Epithelial cell of esophagus (primary cell): ENCODE measurements at regions not wholly inside any gene's neighbourhood (a gene's known extent, or its start where the extent isn't known, plus 50 kb on each side); places are given as distances from the start of the nearest gene placed in this dataset.

Experiments used
- DNase-seq: peaks from one replicate; pipeline ENCODE4 v3.0.0; 2010; ENCODE audit warnings: low read depth
- H3K4me3 ChIP-seq: 2 replicates; pipeline ENCODE4 v1.5.1; 2011; ENCODE audit warnings: mild to moderate bottlenecking, low read length, control low read depth
- TF ChIP-seq, protein P1 (sequence below): IDR thresholded peaks from 2 replicates; pipeline ENCODE4 v1.5.1; 2011; ENCODE audit warnings: low read depth, mild to moderate bottlenecking, low read length, control low read depth, inconsistent platforms; ENCODE audit not compliant: insufficient read depth; ENCODE audit errors: missing control alignments

- DNase-seq, result no peak
- TF ChIP-seq, protein P1, sequence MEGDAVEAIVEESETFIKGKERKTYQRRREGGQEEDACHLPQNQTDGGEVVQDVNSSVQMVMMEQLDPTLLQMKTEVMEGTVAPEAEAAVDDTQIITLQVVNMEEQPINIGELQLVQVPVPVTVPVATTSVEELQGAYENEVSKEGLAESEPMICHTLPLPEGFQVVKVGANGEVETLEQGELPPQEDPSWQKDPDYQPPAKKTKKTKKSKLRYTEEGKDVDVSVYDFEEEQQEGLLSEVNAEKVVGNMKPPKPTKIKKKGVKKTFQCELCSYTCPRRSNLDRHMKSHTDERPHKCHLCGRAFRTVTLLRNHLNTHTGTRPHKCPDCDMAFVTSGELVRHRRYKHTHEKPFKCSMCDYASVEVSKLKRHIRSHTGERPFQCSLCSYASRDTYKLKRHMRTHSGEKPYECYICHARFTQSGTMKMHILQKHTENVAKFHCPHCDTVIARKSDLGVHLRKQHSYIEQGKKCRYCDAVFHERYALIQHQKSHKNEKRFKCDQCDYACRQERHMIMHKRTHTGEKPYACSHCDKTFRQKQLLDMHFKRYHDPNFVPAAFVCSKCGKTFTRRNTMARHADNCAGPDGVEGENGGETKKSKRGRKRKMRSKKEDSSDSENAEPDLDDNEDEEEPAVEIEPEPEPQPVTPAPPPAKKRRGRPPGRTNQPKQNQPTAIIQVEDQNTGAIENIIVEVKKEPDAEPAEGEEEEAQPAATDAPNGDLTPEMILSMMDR, result no peak
- no peak overlapping the region for H3K4me3 ChIP-seq
Measured at GRCh38 chr4:71283642-71284257, 55.1 kb upstream of the SLC4A4 start.

DNA sequence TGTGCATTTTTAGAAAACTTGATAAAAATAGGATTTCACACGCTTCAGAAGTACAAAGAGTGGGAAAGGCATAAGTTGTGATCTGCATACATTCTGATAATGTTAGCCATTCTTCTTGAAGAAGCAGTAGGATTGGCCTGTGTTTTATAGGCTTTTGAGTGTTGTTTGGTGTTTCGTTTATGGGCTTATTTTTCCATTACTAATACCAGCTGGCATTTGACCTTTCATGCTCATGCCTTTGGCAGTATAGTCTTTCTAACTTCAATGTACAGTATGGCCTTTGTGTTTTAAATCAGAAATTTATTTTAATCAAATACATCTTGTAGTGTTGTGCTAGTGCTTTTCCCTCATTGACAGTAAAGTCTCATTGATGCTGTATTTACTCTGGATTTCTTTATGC lies 51.5 kb upstream of the SLC4A4 start:
- TF ChIP-seq, protein P1, result no peak
- no peak overlapping the region for H3K4me3 ChIP-seq
- DNase-seq, result no peak

DNA sequence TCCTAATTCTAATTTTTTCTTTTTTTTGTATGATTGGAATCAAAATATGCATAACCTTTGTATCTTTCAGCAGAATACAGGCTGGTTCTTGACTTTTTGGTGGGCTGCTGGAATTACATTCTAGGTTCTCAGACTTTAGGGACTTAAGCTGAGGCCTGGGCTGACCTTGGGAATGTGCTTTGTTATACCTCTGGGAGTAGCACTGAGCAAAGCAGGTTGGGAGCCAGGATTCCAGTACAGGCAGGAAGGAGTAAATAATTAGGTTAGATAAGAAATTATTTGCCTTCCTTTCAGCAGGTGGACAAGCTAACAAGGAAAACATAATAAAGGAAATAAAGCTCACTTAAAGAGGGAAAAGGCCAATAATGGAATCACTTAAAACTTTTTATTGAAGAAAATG lies 49.9 kb upstream of the SLC4A4 start:
- TF ChIP-seq, protein P1, result no peak
- DNase-seq, result no peak
- no peak overlapping the region for H3K4me3 ChIP-seq
